Esophagus squamous epithelium (tissue), 5 donors: ENCODE measurements at regions not wholly inside any gene's neighbourhood (a gene's known extent, or its start where the extent isn't known, plus 50 kb on each side); places are given as distances from the start of the nearest gene placed in this dataset.

Source experiments
- DNase-seq: peaks from one replicate; lab custom pipeline; 2025; lab: John Stamatoyannopoulos, UW
- H3K27ac ChIP-seq, 4 donors: fragments of 200-600 bp; sonication (generic); one replicate each; pipeline ENCODE4 v1.5.1; 2016 to 2019; ENCODE audit warnings: mild to moderate bottlenecking in 1 of 4
- H3K27me3 ChIP-seq, 4 donors: fragments of 200-600 bp; sonication (generic); 1 replicate in 3 of 4; 2 replicates in 1 of 4; pipeline versions ENCODE4 v1.5.1 to v1.6.0; 2017 to 2021; ENCODE audit warnings: antibody characterized with exemption in 1 of 4
- H3K36me3 ChIP-seq, 3 donors: fragments of 200-600 bp; sonication (generic); one replicate each; pipeline ENCODE4 v1.5.1; 2016 to 2019
- H3K4me1 ChIP-seq, 3 donors: fragments of 200-600 bp; sonication (generic); one replicate each; pipeline ENCODE4 v1.5.1; 2017 to 2019
- H3K4me3 ChIP-seq, 4 donors: fragments of 200-600 bp; sonication (generic); 1 replicate in 3 of 4; 2 replicates in 1 of 4; pipeline ENCODE4 v1.5.1; 2016 to 2019; ENCODE audit warnings: mild to moderate bottlenecking in 2 of 4, moderate library complexity in 1 of 4
- H3K9me3 ChIP-seq, 3 donors: fragments of 200-600 bp; sonication (generic); one replicate each; pipeline ENCODE4 v1.5.1; 2016 to 2019
- CTCF ChIP-seq, 6 experiments: fragments of 450-650 bp in 4 of 6; fragments of 200-600 bp in 2 of 6; sonication (generic) in 2 of 6; IDR thresholded peaks; one replicate each; pipeline ENCODE4 v1.5.1; 2016 to 2019; ENCODE audit warnings: antibody characterized with exemption in 6 of 6, mild to moderate bottlenecking in 4 of 6, moderate library complexity in 4 of 6
- POLR2A ChIP-seq, 4 donors: fragments of 450-650 bp; IDR thresholded peaks; one replicate each; pipeline ENCODE4 v1.6.1; 2017; ENCODE audit warnings: antibody characterized with exemption in 4 of 4, mild to moderate bottlenecking in 4 of 4, moderate library complexity in 3 of 4
- WGBS, 2 donors: methylation state at CpG; one replicate each; pipeline ENCODE4 v1.1.5; 2018; 5-methylcytosine and 5-hydroxymethylcytosine counted together
- intact Hi-C: fragments of 100-400 bp; cut with DNase I; formaldehyde crosslinking; loops from one replicate; pipeline ENCODE4 v1.15.0; 2022
- donor health status: DM: yes; HTN: yes; CAD: no.

GRCh38 chr2:59395119-59395518 lies 1154.0 kb upstream of the FANCL start:
- Histone ChIP-seq H3K27me3 (no peaks in the 10 kb centered on the region), H3K27ac (no peak overlapping the region), H3K4me1 (no peaks in the 10 kb centered on the region), H3K4me3 (no peak overlapping the region), H3K9me3 (no peaks in the 10 kb centered on the region), H3K36me3 (no peaks in the 10 kb centered on the region)
- TF ChIP-seq POLR2A (IDR thresholded peaks at IDR 0.05) (no peak), CTCF (IDR thresholded peaks at IDR 0.05) (no peak)
- DNase-seq, result no peak
- intact Hi-C loops, result no loop called here
- WGBS, 2 donors, result 95 to 100% methylated on average over 4 of the region's 4 CpGs

GRCh38 chr2:59391896-59392295 lies 1150.8 kb upstream of the FANCL start:
- Histone ChIP-seq H3K9me3 (no peaks in the 10 kb centered on the region), H3K36me3 (no peaks in the 10 kb centered on the region), H3K27ac (no peak overlapping the region), H3K4me3 (no peak overlapping the region), H3K27me3 (no peaks in the 10 kb centered on the region), H3K4me1 (peaks cover 0 to 8% (median 0%) of the 10 kb centered on the region in 3 donors)
- 78 to 97% methylated on average over 2 of the region's 2 CpGs for WGBS, 2 donors
- TF ChIP-seq CTCF (IDR thresholded peaks at IDR 0.05) (no peak), POLR2A (IDR thresholded peaks at IDR 0.05) (no peak)
- DNase-seq, result no peak
- intact Hi-C loops, result no loop called here

- no peaks in the 10 kb centered on the region for H3K27me3 ChIP-seq
- H3K4me1 ChIP-seq, result peaks cover 0 to 8% (median 0%) of the 10 kb centered on the region in 3 donors
- no peaks in the 10 kb centered on the region for H3K9me3 ChIP-seq
- WGBS, 2 donors, result 94 to 95% methylated on average over 2 of the region's 2 CpGs
- H3K36me3 ChIP-seq, result no peaks in the 10 kb centered on the region
- no peak overlapping the region for H3K4me3 ChIP-seq
- DNase-seq, result no peak
- no peak overlapping the region for H3K27ac ChIP-seq
- intact Hi-C loops, result no loop called here
- no peak for TF ChIP-seq POLR2A (IDR thresholded peaks at IDR 0.05)
- TF ChIP-seq CTCF (IDR thresholded peaks at IDR 0.05), result no peak
Measured at GRCh38 chr2:59390581-59390980, 1149.5 kb upstream of the FANCL start.

- no peak overlapping the region for H3K27ac ChIP-seq
- no peak for DNase-seq
- peaks cover 0 to 8% (median 0%) of the 10 kb centered on the region in 3 donors for H3K4me1 ChIP-seq
- no peaks in the 10 kb centered on the region for H3K27me3 ChIP-seq
- WGBS, 2 donors, result 11 to 26% methylated on average over 1 of the region's 1 CpG
- no peak for TF ChIP-seq CTCF (IDR thresholded peaks at IDR 0.05)
- TF ChIP-seq POLR2A (IDR thresholded peaks at IDR 0.05), result no peak
- intact Hi-C loops, result no loop called here
- H3K36me3 ChIP-seq, result no peaks in the 10 kb centered on the region
- H3K9me3 ChIP-seq, result no peaks in the 10 kb centered on the region
- H3K4me3 ChIP-seq, result no peak overlapping the region
Measured at GRCh38 chr2:59389240-59389639, 1148.1 kb upstream of the FANCL start.

GRCh38 chr2:59385971-59386370 lies 1144.8 kb upstream of the FANCL start:
- intact Hi-C loops, result no loop called here
- DNase-seq, result no peak
- TF ChIP-seq POLR2A (IDR thresholded peaks at IDR 0.05) (no peak), CTCF (IDR thresholded peaks at IDR 0.05) (no peak)
- Histone ChIP-seq H3K4me1 (peaks cover 0 to 8% (median 0%) of the 10 kb centered on the region in 3 donors), H3K27ac (no peak overlapping the region), H3K4me3 (no peak overlapping the region), H3K9me3 (no peaks in the 10 kb centered on the region), H3K36me3 (no peaks in the 10 kb centered on the region), H3K27me3 (no peaks in the 10 kb centered on the region)
- 88 to 90% methylated on average over 10 of the region's 10 CpGs for WGBS, 2 donors
